SK-N-MC (cell line): ENCODE measurements at regions not wholly inside any gene's neighbourhood (a gene's known extent, or its start where the extent isn't known, plus 50 kb on each side); places are given as distances from the start of the nearest gene placed in this dataset.
A peak's percentile ranks its signal among the peaks of the same experiment; 100 is the strongest.

Source experiments
- DNase-seq: peaks from one replicate; pipeline ENCODE4 v3.0.0-alpha.2; 2011; ENCODE audit warnings: low read depth, low spot score
- H3K27ac ChIP-seq: fragments of 200-600 bp; sonication (generic); 2 replicates; pipeline ENCODE4 v1.5.1; 2016; ENCODE audit warnings: mixed run types
- H3K36me3 ChIP-seq: fragments of 200-600 bp; sonication (generic); 2 replicates; pipeline ENCODE4 v1.6.1; 2017; ENCODE audit warnings: antibody characterized with exemption, low read length, mixed read lengths; ENCODE audit not compliant: insufficient read depth
- H3K4me3 ChIP-seq: fragments of 200-600 bp; sonication (generic); 2 replicates; pipeline ENCODE4 v1.5.1; 2016
- H3K9ac ChIP-seq: fragments of 200-600 bp; sonication (generic); 2 replicates; pipeline ENCODE4 v1.8.0; 2017; ENCODE audit warnings: mixed run types, mixed read lengths; ENCODE audit not compliant: insufficient read length
- H3K9me3 ChIP-seq: fragments of 200-600 bp; sonication (generic); 2 replicates; pipeline ENCODE4 v1.6.1; 2017; ENCODE audit warnings: low read depth, mild to moderate bottlenecking, antibody characterized with exemption, low read length, moderate library complexity, mixed read lengths
- EZH2 ChIP-seq: fragments of 200-600 bp; sonication (generic); IDR thresholded peaks from one replicate; pipeline ENCODE4 v1.6.1; 2017; ENCODE audit warnings: antibody characterized with exemption
- FOXP2 ChIP-seq: optimal IDR thresholded peaks from 2 replicates; pipeline ENCODE3; 2011; ENCODE audit warnings: mild to moderate bottlenecking, moderate library complexity; ENCODE audit not compliant: insufficient read depth; ENCODE audit errors: extremely low read length, control extremely low read depth
- POLR2AphosphoS5 ChIP-seq: IDR thresholded peaks from 2 replicates; pipeline ENCODE4 v1.6.1; 2012; ENCODE audit warnings: mild to moderate bottlenecking, low read depth, low read length, borderline replicate concordance

DNA sequence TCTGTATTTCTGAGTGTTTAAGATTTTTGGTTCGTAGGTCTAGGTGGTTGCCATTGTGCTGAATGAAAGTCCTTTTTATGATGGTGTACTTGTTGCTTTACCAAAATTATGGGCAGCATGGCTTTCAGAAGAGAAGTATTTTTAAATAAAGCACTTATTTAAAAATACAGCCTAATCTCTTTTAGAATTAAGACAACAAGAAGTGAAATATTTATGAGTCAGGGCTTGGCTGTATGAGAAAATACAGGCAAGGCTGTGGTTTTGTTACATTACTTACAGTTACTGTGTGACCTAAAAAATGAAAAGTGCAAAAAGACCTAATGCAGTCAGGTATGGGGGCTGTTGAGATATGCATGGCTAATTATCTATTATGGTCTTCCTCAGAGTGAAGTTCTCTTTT is 185.2 kb upstream of the PPP1R3A start:
- Histone ChIP-seq H3K36me3 (no peaks in the 10 kb centered on the region; the same call in 1 of the 2 replicates), H3K9ac (peak overlapping the region; percentile 23), H3K27ac (peak overlapping the region; percentile 76), H3K9me3 (no peaks in the 10 kb centered on the region), H3K4me3 (peak overlapping the region; percentile 30)
- TF ChIP-seq EZH2 (no peak), POLR2AphosphoS5 (no peak), FOXP2 (no peak)
- DNase-seq, result no peak

DNA sequence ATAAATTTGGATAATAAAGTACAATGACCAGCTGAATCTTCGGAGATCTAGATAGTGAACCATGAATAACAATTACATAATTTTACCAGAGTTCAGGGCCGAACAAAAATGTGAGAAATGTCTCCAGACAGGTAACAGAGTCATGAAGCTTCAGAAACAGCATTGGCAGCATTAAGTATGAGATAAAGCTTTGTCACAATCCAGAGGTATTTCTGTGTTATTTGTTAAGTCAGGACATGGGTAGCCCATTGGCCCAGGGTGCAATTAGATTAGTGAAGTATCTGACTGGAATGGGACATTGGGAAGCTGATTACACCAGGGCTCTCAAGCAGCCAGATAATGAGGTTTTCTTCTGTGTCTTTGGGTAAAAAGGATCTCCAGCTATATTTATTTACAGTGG is 184.2 kb upstream of the PPP1R3A start:
- no peak for DNase-seq
- H3K4me3 ChIP-seq, result no peak overlapping the region
- TF ChIP-seq FOXP2, result no peak
- TF ChIP-seq EZH2, result no peak
- TF ChIP-seq POLR2AphosphoS5, result no peak
- H3K27ac ChIP-seq, result peak overlapping the region; percentile 76
- H3K9ac ChIP-seq, result no peak overlapping the region
- H3K36me3 ChIP-seq, result peaks cover 6% of the 10 kb centered on the region
- H3K9me3 ChIP-seq, result peaks cover 3% of the 10 kb centered on the region; the same call in 1 of the 2 replicates

DNA sequence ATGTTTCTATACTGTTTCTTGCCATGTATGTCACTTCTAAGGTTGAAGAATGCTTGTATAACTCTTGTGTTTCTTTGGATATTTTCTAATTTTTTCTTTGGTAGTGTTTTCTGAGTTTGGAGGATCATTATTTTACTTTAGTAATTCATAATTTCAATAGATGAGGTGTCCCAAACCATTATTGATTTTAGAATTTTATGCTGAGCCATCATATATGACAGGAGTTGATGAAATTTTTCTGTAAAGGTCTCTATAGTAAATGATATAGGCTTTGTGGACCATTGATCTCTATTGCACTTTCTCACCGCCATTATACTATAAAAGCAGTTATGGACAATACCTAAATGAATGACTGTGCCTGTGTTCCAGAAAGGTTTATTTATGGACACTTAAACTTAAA is 183.3 kb upstream of the PPP1R3A start:
- H3K27ac ChIP-seq, result no peak overlapping the region
- no peak for TF ChIP-seq FOXP2
- TF ChIP-seq POLR2AphosphoS5, result no peak
- no peak for TF ChIP-seq EZH2
- peaks cover 14% of the 10 kb centered on the region for H3K36me3 ChIP-seq
- peaks cover 6% of the 10 kb centered on the region; the same call in 1 of the 2 replicates for H3K9me3 ChIP-seq
- H3K9ac ChIP-seq, result no peak overlapping the region
- no peak overlapping the region for H3K4me3 ChIP-seq
- no peak for DNase-seq

DNA sequence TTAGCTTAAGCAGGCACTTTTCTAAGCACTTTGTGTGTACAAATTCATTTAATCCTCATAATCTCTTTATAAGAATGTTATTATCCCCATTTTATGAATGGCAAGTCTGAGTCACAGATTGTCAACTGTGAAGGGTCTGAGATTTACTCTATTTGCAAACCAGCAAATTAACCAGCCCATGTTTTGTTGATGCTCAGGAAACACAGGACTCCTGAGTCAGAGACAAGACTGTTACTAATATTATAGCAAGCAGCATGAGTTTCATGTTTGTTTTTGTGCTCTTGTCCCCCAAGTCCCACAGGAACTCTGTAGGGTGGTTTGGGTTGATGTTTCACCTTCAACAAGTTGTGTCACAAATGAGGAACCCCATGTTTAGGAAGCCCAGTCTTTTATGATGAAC is 182.0 kb upstream of the PPP1R3A start:
- peak overlapping the region; percentile 42; the same call in 1 of the 2 replicates for H3K27ac ChIP-seq
- peaks cover 25% of the 10 kb centered on the region for H3K36me3 ChIP-seq
- no peak for DNase-seq
- peaks cover 6% of the 10 kb centered on the region; the same call in 1 of the 2 replicates for H3K9me3 ChIP-seq
- no peak overlapping the region for H3K9ac ChIP-seq
- TF ChIP-seq EZH2 (no peak), POLR2AphosphoS5 (no peak), FOXP2 (no peak)
- H3K4me3 ChIP-seq, result no peak overlapping the region

DNA sequence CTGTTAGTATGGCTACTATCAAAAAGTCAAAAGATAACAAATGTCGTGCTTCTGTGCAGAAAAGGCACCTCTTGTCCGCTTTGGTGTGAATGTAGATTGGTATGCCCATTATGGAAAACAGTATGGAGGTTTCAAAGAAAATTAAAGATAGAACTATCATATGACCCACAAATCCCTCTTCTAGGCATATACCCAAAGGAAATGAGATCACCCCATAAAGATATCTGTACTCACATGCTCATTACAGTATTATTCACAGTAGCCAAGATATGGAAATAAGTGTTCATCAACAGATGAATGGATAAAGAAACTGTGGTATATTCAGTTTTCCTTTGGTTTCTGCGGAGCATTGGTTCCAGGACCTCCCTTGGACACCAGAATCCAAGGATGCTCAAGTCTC is 180.5 kb upstream of the PPP1R3A start:
- Histone ChIP-seq H3K9me3 (peaks cover 11% of the 10 kb centered on the region; the same call in 1 of the 2 replicates), H3K4me3 (no peak overlapping the region), H3K27ac (no peak overlapping the region), H3K36me3 (peaks cover 38% of the 10 kb centered on the region), H3K9ac (no peak overlapping the region)
- TF ChIP-seq POLR2AphosphoS5, result no peak; the same call in 1 of the 2 replicates
- TF ChIP-seq FOXP2, result no peak
- TF ChIP-seq EZH2, result no peak
- DNase-seq, result no peak

DNA sequence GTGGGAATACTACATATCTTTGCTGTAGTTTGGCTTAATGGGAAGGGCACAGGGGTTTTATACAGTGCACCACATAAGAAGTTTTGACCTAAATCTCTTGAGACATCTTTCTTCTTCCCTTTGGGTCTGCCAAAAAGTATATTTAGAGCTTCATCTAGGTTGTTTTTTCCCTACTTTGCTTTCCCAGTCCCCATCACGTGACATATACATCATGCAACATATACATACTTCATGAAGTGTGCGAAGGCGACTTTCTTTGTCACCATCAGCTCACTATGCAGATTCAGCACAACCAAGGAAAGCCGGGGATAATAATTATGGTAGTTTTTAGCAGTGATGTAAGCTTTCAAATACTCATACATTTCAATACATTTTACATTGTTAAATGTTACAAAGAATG is 177.1 kb upstream of the PPP1R3A start:
- Histone ChIP-seq H3K4me3 (no peak overlapping the region), H3K9me3 (peaks cover 11% of the 10 kb centered on the region; the same call in 1 of the 2 replicates), H3K36me3 (peaks cover 45% of the 10 kb centered on the region), H3K27ac (no peak overlapping the region), H3K9ac (no peak overlapping the region)
- no peak for TF ChIP-seq POLR2AphosphoS5
- no peak for TF ChIP-seq FOXP2
- no peak for TF ChIP-seq EZH2
- no peak for DNase-seq

DNA sequence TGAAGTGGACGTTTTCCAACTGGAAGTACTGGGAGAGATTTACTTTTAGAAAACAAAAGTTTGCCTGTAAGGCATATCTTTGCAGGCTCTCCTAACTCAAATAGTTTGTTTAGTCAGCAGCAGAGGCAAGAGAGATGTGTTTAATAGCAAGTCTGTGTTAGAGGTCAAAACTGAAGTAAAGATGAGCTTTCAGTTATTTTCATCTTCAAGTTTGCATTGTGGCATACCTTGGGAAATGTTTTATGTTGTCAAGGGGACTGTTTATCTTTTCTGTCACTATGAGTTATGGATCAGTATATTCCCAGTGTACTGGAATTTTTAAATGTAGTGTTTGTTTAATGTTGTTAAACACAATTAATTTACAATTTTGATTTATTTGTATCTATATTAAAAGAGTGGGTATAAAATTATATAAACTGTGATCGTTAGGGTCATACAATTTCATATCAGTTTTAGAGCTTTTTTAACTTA is 169.7 kb upstream of the PPP1R3A start:
- H3K27ac ChIP-seq, result peak overlapping the region; percentile 33; the same call in 1 of the 2 replicates
- H3K9me3 ChIP-seq, result no peaks in the 10 kb centered on the region
- no peak for DNase-seq
- H3K9ac ChIP-seq, result peak overlapping the region; percentile 84
- H3K4me3 ChIP-seq, result peak overlapping the region; percentile 97
- no peaks in the 10 kb centered on the region for H3K36me3 ChIP-seq
- TF ChIP-seq POLR2AphosphoS5 (no peak), EZH2 (no peak), FOXP2 (no peak)

DNA sequence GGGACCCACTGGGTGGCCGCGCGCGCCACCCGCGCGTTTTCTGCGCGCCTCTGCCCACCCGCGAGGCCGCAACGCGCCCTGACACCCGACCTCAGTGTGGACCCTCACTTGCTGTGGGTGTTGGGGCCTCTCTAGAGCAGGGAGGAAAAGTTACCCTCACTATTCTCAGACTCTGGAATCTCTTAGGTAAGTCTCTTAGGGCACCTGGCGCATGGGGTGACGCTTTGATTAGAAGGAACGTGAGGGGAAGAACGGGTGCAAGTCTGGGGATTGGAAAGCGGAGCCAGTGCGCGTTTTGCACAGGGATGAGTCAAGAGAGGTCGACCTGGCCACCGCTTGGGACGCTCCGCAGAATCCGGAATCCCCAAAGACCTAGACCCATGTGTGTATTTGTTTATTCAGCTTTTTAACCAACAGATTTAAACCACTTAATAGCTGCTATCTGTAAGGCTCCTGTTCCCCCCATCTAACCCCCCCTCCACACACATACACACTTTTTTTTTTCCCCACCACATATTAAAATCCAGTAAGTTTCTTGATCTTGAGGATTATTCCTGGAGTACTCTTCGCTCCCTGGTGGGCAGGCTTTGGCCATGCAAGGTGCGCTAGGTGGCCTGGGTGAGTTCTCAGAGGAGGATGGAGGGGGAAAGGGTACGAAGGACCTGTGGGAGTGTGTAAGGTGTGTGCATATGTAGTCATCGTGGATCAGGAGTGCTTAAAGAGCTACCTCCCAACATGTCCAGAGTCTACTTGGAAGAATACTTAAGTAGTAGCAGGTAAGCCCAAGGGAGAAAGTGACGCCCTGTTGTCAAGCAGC is 169.1 kb upstream of the PPP1R3A start:
- Histone ChIP-seq H3K4me3 (peak overlapping the region; percentile 97), H3K9ac (peak overlapping the region; percentile 84), H3K9me3 (no peaks in the 10 kb centered on the region), H3K36me3 (no peaks in the 10 kb centered on the region), H3K27ac (peak overlapping the region; percentile 33; the same call in 1 of the 2 replicates)
- no peak for TF ChIP-seq EZH2
- TF ChIP-seq POLR2AphosphoS5, result no peak
- no peak for TF ChIP-seq FOXP2
- no peak for DNase-seq

DNA sequence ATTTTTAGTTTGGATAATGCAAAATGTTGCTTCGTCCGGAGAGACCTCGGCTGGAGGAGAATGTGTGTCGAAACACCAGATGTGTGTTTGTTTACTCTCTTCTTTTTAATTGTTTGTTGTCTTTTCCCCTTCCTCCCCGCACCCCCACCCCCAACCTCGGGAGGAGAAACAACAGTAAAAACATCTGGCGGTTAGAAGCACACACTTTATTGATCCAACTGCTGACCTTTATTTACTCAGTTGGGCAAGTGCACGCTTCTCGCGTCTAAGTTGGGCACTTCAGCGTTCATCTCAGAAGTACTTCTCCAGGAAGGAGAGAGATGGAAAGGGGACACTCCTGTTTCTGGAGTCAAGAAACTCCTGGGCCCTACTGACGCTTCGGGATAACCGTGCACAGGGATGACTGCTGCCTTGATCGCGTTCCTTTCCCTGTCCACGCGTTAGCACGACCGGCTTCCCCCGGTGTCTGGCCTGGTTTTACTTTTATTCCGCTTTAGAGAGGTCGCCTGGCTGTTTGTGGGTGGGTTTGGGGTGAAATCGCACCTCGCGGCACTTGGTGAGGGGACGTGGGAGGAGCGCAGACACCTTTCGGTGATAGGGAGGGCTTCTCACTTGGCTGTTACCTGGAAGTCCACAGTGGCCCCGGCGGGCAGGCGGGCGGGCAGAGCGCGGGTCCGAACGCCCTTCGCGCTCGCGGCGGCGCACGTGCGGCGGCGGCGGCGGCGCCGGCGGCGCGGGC is 168.3 kb upstream of the PPP1R3A start:
- Histone ChIP-seq H3K36me3 (no peaks in the 10 kb centered on the region), H3K9ac (peak overlapping the region; percentile 84), H3K4me3 (peak overlapping the region; percentile 97), H3K27ac (peak overlapping the region; percentile 69; the same call in 1 of the 2 replicates), H3K9me3 (no peaks in the 10 kb centered on the region)
- TF ChIP-seq FOXP2, result no peak
- TF ChIP-seq EZH2, result no peak
- no peak for DNase-seq
